GM18508 (cell line): ENCODE measurements at regions not wholly inside any gene's neighbourhood (a gene's known extent, or its start where the extent isn't known, plus 50 kb on each side); places are given as distances from the start of the nearest gene placed in this dataset.

ENCODE experiments used
- ATAC-seq: cut with Tn5 transposase; IDR thresholded peaks from one replicate; pipeline ENCODE4 v1.9.1; 2021; ENCODE audit warnings: moderate number of reproducible peaks; ENCODE audit not compliant: insufficient read depth, unreplicated experiment

- ATAC-seq: no peak
These were observed 323.5 kb downstream of the LMO4 start for GRCh38 chr1:87652176-87652575.

- no peak for ATAC-seq
These were observed 336.5 kb downstream of the LMO4 start for GRCh38 chr1:87665151-87665550.

- ATAC-seq: no peak
These were observed 338.0 kb downstream of the LMO4 start for GRCh38 chr1:87666681-87667080.

- no peak for ATAC-seq
These were observed 341.0 kb downstream of the LMO4 start for GRCh38 chr1:87669674-87670073.

- ATAC-seq: no peak
These were observed 344.6 kb downstream of the LMO4 start for GRCh38 chr1:87673309-87673708.

GRCh38 chr1:87673748-87674147 is 345.1 kb downstream of the LMO4 start:
- no peak for ATAC-seq

- ATAC-seq: no peak
These were observed 346.1 kb downstream of the LMO4 start for GRCh38 chr1:87674791-87675190.

- no peak for ATAC-seq
These were observed 349.6 kb downstream of the LMO4 start for GRCh38 chr1:87678266-87678665.

GRCh38 chr1:87682565-87682964 is 353.9 kb downstream of the LMO4 start:
- no peak for ATAC-seq

- no peak for ATAC-seq
These were observed 354.7 kb downstream of the LMO4 start for GRCh38 chr1:87683196-87683956.

- no peak for ATAC-seq
These were observed 355.5 kb downstream of the LMO4 start for GRCh38 chr1:87684194-87684593.

GRCh38 chr1:87684713-87685205 is 356.1 kb downstream of the LMO4 start:
- ATAC-seq: no peak

GRCh38 chr1:87685311-87686135 is 356.8 kb downstream of the LMO4 start:
- ATAC-seq: no peak

GRCh38 chr1:87686136-87686495 is 357.4 kb downstream of the LMO4 start:
- no peak for ATAC-seq

GRCh38 chr1:87686671-87687070 is 358.0 kb downstream of the LMO4 start:
- ATAC-seq: no peak

GRCh38 chr1:87688136-87688535 is 359.5 kb downstream of the LMO4 start:
- no peak for ATAC-seq

- ATAC-seq: no peak
These were observed 360.8 kb downstream of the LMO4 start for GRCh38 chr1:87689487-87689886.

GRCh38 chr1:87696483-87696882 is 367.8 kb downstream of the LMO4 start:
- no peak for ATAC-seq

GRCh38 chr1:87702455-87702854 is 373.8 kb downstream of the LMO4 start:
- no peak for ATAC-seq

GRCh38 chr1:87705233-87705632 is 376.6 kb downstream of the LMO4 start:
- no peak for ATAC-seq

- no peak for ATAC-seq
These were observed 377.5 kb downstream of the LMO4 start for GRCh38 chr1:87706203-87706602.
